ENCODE measurements at regions not wholly inside any gene's neighbourhood (a gene's known extent, or its start where the extent isn't known, plus 50 kb on each side); places are given as distances from the start of the nearest gene placed in this dataset.
"Not testable (repeated sequence)": the region's sequence is repeated elsewhere in the genome, so short reads cannot be mapped to it uniquely, and the experiment has no call there.

DNA sequence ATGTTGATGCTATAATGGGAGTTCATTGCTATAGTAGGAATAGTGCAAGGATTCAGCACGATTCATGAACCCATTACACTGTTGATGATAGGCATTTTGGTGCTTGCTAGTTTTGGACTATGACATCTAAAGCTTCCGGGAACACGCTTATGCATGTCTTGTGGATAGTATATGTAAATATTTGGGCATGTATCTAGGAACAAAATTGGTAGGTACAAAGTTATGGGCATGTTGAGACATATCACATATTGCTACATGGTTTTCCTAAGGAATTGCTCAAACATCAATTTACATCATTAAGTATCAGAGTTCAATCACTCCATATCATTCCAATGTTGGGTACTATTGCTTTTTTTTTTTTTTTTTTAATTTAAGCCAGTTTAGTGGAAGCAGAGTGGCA lies 1103.2 kb downstream of the TBC1D22A start:
- TF ChIP-seq, protein P1, sequence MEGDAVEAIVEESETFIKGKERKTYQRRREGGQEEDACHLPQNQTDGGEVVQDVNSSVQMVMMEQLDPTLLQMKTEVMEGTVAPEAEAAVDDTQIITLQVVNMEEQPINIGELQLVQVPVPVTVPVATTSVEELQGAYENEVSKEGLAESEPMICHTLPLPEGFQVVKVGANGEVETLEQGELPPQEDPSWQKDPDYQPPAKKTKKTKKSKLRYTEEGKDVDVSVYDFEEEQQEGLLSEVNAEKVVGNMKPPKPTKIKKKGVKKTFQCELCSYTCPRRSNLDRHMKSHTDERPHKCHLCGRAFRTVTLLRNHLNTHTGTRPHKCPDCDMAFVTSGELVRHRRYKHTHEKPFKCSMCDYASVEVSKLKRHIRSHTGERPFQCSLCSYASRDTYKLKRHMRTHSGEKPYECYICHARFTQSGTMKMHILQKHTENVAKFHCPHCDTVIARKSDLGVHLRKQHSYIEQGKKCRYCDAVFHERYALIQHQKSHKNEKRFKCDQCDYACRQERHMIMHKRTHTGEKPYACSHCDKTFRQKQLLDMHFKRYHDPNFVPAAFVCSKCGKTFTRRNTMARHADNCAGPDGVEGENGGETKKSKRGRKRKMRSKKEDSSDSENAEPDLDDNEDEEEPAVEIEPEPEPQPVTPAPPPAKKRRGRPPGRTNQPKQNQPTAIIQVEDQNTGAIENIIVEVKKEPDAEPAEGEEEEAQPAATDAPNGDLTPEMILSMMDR (IDR thresholded peaks at IDR 0.05; ENCODE audit: low read length), result no peak
- no peak for TF ChIP-seq EZH2 (optimal IDR thresholded peaks at IDR 0.05; ENCODE audit: low read depth, low read length)
- no peak for TF ChIP-seq EZH2phosphoT487 (IDR thresholded peaks at IDR 0.05; ENCODE audit: low read length)
- Histone ChIP-seq H3K4me2 (ENCODE audit: low read depth, low read length) (no peak overlapping the region), H3K9ac (ENCODE audit: low read length) (no peak overlapping the region), H3K79me2 (ENCODE audit: low read length) (no peaks in the 10 kb centered on the region), H3K27ac (ENCODE audit: low read length) (no peak overlapping the region), H3K27me3 (replicated peaks; ENCODE audit: insufficient read depth, low read length) (no peaks in the 10 kb centered on the region), H3K36me3 (replicated peaks; ENCODE audit: insufficient read depth, low read length) (no peaks in the 10 kb centered on the region), H3K4me1 (ENCODE audit: low read length) (0 out of 2 replicates have a peak, but pooled peaks cover 4% of the 10 kb centered on the region), H4K20me1 (ENCODE audit: insufficient read depth, low read length) (no peaks in the 10 kb centered on the region), H3K9me2 (replicated peaks; ENCODE audit: insufficient read depth, low read length) (no peaks in the 10 kb centered on the region), H3F3A (ENCODE audit: insufficient read depth, low read length) (no peaks in the 10 kb centered on the region), H3K4me3 (ENCODE audit: low read length) (no peak overlapping the region), H3K9me3 (replicated peaks; ENCODE audit: insufficient read depth, low read length) (no peaks in the 10 kb centered on the region), H2AFZ (ENCODE audit: low read length) (no peak overlapping the region)
- DNase-seq, result no peak

DNA sequence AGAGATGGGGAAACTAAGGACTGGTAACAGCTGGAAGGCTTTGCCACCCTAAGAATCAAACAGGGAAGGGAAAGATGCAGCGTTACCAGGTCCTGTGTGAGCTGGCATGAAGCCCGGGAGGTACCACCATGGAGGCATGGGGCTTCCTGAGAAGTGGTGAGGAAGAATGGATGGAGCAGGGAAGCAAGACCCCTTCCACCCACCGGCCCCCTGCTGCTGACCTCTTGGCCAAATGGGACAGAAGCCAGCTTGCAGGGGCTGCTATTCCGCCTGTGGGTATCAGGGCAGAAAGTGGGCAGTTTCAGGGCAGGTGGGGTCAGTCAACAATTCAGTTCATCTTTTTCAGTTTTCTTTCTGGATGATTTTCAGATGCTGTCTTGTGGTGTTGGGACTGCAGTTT lies 1099.9 kb downstream of the TBC1D22A start:
- H3K9me2 ChIP-seq (replicated peaks; ENCODE audit: insufficient read depth, low read length), result no peaks in the 10 kb centered on the region
- H4K20me1 ChIP-seq (ENCODE audit: insufficient read depth, low read length), result no peaks in the 10 kb centered on the region
- no peak overlapping the region for H2AFZ ChIP-seq (ENCODE audit: low read length)
- no peaks in the 10 kb centered on the region for H3K36me3 ChIP-seq (replicated peaks; ENCODE audit: insufficient read depth, low read length)
- H3K4me3 ChIP-seq (ENCODE audit: low read length), result no peak overlapping the region
- H3K27ac ChIP-seq (ENCODE audit: low read length), result no peak overlapping the region
- H3K4me2 ChIP-seq (ENCODE audit: low read depth, low read length), result no peak overlapping the region
- no peak overlapping the region for H3K9ac ChIP-seq (ENCODE audit: low read length)
- no peak for DNase-seq
- H3K4me1 ChIP-seq (ENCODE audit: low read length), result 0 out of 2 replicates have a peak, but pooled peaks cover 4% of the 10 kb centered on the region
- no peaks in the 10 kb centered on the region for H3K9me3 ChIP-seq (replicated peaks; ENCODE audit: insufficient read depth, low read length)
- no peaks in the 10 kb centered on the region for H3K79me2 ChIP-seq (ENCODE audit: low read length)
- no peaks in the 10 kb centered on the region for H3F3A ChIP-seq (ENCODE audit: insufficient read depth, low read length)
- H3K27me3 ChIP-seq (replicated peaks; ENCODE audit: insufficient read depth, low read length), result no peaks in the 10 kb centered on the region
- TF ChIP-seq, protein P1 (IDR thresholded peaks at IDR 0.05; ENCODE audit: low read length), result no peak
- TF ChIP-seq EZH2phosphoT487 (IDR thresholded peaks at IDR 0.05; ENCODE audit: low read length) (no peak), EZH2 (optimal IDR thresholded peaks at IDR 0.05; ENCODE audit: low read depth, low read length) (no peak)

DNA sequence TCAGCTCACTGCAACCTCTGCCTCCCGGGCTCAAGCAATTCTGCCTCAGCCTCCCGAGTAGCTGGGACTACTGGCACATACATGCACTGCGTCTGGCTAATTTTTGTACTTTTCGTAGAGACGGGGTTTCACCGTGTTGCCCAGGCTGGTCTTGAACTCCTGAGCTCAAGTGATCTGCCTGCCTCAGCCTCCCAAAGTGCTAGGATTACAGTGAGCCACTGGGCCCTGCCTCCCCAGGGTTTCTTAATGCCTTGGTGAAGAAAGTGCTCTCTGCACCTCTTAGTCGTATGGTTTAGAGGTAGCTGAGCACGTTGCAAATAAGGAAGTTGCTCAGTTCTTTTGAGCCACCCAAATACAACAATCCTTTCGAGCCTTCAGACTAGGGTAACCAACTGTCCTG lies 1098.5 kb downstream of the TBC1D22A start:
- H2AFZ ChIP-seq (ENCODE audit: low read length); H3K9me3 ChIP-seq (replicated peaks; ENCODE audit: insufficient read depth, low read length); H3K4me1 ChIP-seq (ENCODE audit: low read length): not testable (repeated sequence)

DNA sequence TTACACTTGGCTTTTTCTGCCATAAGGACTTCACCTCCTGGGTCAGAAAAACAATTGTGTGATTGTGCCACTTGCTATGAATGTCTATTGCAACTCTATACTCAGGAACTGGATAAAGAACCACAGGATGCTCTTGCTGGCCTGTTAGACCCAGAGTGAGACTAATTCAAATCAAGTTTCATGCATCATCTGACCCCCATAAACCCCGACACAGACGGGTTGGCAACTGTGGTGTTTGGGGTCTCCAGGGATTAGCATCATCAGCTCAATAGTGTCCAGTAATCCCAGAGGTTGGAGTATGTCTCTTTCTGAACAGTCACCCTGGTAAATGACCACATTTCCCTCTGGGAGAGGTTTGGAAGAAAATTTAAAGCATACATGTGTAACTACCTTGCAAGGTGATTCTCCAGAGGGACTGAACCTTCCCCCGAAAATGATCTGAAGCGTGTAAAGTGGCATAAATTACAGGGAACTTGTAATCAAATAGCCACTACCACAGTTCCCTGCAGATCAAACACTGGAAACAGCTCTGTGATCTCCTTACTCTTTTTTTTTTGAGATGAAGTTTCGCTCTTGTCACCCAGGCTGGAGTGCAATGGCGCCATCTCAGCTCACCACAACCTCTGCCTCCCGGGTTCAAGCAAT lies 1097.6 kb downstream of the TBC1D22A start:
- Histone ChIP-seq H3K9ac (ENCODE audit: low read length) (no peak overlapping the region), H3K79me2 (ENCODE audit: low read length) (no peaks in the 10 kb centered on the region), H3F3A (ENCODE audit: insufficient read depth, low read length) (no peaks in the 10 kb centered on the region), H3K36me3 (replicated peaks; ENCODE audit: insufficient read depth, low read length) (no peaks in the 10 kb centered on the region), H3K9me2 (replicated peaks; ENCODE audit: insufficient read depth, low read length) (no peaks in the 10 kb centered on the region), H3K4me2 (ENCODE audit: low read depth, low read length) (no peak overlapping the region), H2AFZ (ENCODE audit: low read length) (no peak overlapping the region), H4K20me1 (ENCODE audit: insufficient read depth, low read length) (no peaks in the 10 kb centered on the region), H3K9me3 (replicated peaks; ENCODE audit: insufficient read depth, low read length) (no peaks in the 10 kb centered on the region), H3K4me3 (ENCODE audit: low read length) (no peak overlapping the region), H3K27ac (ENCODE audit: low read length) (no peak overlapping the region), H3K4me1 (ENCODE audit: low read length) (0 out of 2 replicates have a peak, but pooled peaks cover 4% of the 10 kb centered on the region), H3K27me3 (replicated peaks; ENCODE audit: insufficient read depth, low read length) (no peaks in the 10 kb centered on the region)
- TF ChIP-seq, protein P1 (IDR thresholded peaks at IDR 0.05; ENCODE audit: low read length), result no peak
- TF ChIP-seq EZH2 (optimal IDR thresholded peaks at IDR 0.05; ENCODE audit: low read depth, low read length) (no peak), EZH2phosphoT487 (IDR thresholded peaks at IDR 0.05; ENCODE audit: low read length) (no peak)
- no peak for DNase-seq

More for the DNA sequence above, 1098.5 kb downstream of the TBC1D22A start:
- H3K4me2 ChIP-seq (ENCODE audit: low read depth, low read length); H3K27me3 ChIP-seq (replicated peaks; ENCODE audit: insufficient read depth, low read length); DNase-seq; H3K4me3 ChIP-seq (ENCODE audit: low read length); H3K36me3 ChIP-seq (replicated peaks; ENCODE audit: insufficient read depth, low read length); H3K9me2 ChIP-seq (replicated peaks; ENCODE audit: insufficient read depth, low read length); H3K79me2 ChIP-seq (ENCODE audit: low read length); H3K27ac ChIP-seq (ENCODE audit: low read length); H4K20me1 ChIP-seq (ENCODE audit: insufficient read depth, low read length); H3K9ac ChIP-seq (ENCODE audit: low read length); H3F3A ChIP-seq (ENCODE audit: insufficient read depth, low read length): not testable (repeated sequence)

Measured in MM.1S (cell line).